Nephron progenitor cell (in vitro differentiated cells): ENCODE measurements at regions not wholly inside any gene's neighbourhood (a gene's known extent, or its start where the extent isn't known, plus 50 kb on each side); places are given as distances from the start of the nearest gene placed in this dataset.

Experiments
- DNase-seq: peaks from one replicate; pipeline ENCODE4 v3.0.0; 2021
- H3K27ac Mint-ChIP-seq: 2 replicates; pipeline ENCODE4 v1.8.0; 2021; ENCODE audit warnings: mild to moderate bottlenecking, moderate library complexity, mixed read lengths
- H3K27me3 Mint-ChIP-seq: 2 replicates; pipeline ENCODE4 v1.8.0; 2021; ENCODE audit warnings: mild to moderate bottlenecking, low read depth, mixed read lengths; ENCODE audit not compliant: poor library complexity
- H3K36me3 Mint-ChIP-seq: 2 replicates; pipeline ENCODE4 v1.8.0; 2021; ENCODE audit warnings: low read depth, mixed read lengths
- H3K4me1 Mint-ChIP-seq: 2 replicates; pipeline ENCODE4 v1.8.0; 2021; ENCODE audit warnings: mixed read lengths
- H3K4me3 Mint-ChIP-seq: 2 replicates; pipeline ENCODE4 v1.8.0; 2021; ENCODE audit warnings: mild to moderate bottlenecking, moderate library complexity, mixed read lengths
- H3K9me3 Mint-ChIP-seq: 2 replicates; pipeline ENCODE4 v1.8.0; 2021; ENCODE audit warnings: mild to moderate bottlenecking, moderate library complexity, mixed read lengths
- TF ChIP-seq, protein P1 (sequence below): fragments of 200-600 bp; sonication (generic); IDR thresholded peaks from 2 replicates; pipeline ENCODE4 v1.5.0; 2021; ENCODE audit warnings: antibody characterized with exemption

DNA sequence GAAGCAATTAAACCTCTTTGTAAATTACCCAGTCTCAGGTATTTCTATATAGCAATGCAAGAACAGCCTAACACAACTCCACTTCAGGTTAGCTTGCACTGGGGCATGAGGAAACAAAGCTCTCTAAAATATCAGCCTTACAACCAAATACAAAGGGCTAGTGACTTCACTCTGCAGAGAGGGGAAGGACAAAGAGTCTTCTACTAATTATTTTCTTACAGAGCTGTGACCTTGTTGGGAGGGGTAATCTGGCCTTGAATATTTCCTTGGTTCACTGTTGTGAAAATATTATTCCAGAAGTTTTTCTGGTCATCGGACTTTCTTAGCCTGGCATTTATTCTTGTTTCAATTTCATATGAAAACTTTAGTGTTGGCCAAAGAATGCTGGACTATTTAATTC lies 334.4 kb upstream of the CTNNB1 start:
- H3K4me3 Mint-ChIP-seq = no peak overlapping the region
- H3K27me3 Mint-ChIP-seq = peaks cover 7% of the 10 kb centered on the region
- H3K4me1 Mint-ChIP-seq = peaks cover 21% of the 10 kb centered on the region
- no peaks in the 10 kb centered on the region for H3K9me3 Mint-ChIP-seq
- TF ChIP-seq, protein P1, sequence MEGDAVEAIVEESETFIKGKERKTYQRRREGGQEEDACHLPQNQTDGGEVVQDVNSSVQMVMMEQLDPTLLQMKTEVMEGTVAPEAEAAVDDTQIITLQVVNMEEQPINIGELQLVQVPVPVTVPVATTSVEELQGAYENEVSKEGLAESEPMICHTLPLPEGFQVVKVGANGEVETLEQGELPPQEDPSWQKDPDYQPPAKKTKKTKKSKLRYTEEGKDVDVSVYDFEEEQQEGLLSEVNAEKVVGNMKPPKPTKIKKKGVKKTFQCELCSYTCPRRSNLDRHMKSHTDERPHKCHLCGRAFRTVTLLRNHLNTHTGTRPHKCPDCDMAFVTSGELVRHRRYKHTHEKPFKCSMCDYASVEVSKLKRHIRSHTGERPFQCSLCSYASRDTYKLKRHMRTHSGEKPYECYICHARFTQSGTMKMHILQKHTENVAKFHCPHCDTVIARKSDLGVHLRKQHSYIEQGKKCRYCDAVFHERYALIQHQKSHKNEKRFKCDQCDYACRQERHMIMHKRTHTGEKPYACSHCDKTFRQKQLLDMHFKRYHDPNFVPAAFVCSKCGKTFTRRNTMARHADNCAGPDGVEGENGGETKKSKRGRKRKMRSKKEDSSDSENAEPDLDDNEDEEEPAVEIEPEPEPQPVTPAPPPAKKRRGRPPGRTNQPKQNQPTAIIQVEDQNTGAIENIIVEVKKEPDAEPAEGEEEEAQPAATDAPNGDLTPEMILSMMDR = no peak
- DNase-seq = no peak
- H3K36me3 Mint-ChIP-seq = no peaks in the 10 kb centered on the region
- no peak overlapping the region for H3K27ac Mint-ChIP-seq

DNA sequence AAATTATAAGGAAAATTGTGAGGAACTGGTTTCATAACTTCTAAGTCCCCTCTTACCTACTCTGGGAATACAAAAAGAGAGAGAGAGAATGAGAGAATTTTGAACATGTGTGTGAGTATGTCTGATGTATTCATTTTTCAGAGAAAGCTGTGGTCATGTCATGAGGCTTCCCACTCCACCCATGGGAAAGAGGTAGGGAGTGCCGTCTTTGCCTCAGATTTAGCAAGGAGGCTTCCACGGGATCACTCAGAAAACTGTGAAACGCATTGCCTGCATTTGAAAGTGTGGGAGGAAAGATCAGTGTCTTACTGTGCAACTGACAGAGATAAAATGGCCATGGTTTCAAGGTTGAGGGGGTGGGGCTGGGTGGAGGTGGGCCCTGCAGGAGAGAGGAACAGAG lies 331.5 kb upstream of the CTNNB1 start:
- H3K4me1 Mint-ChIP-seq = peaks cover 45% of the 10 kb centered on the region

DNA sequence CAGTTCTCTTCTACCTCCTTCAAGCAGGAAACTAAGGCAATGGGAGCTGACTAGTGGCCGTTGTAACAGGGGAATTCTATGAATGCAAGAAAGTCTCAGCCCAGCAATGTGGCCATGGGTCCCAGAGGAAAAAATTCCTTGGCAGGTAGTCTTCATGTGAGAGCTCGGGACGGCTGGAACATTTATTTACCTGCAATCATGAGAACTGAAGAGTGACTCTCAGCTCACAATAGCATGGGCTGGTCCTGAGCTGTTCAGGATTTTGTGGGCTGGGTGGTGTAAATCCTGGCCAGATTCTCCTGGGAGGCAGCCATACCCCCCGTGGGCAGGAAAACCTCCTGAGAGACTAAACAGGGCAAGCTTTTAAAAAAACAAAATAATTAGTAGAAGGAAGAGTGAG lies 330.3 kb upstream of the CTNNB1 start:
- peaks cover 55% of the 10 kb centered on the region for H3K4me1 Mint-ChIP-seq
- TF ChIP-seq, protein P1 = no peak
- H3K27ac Mint-ChIP-seq = peak overlapping the region; percentile 24
- no peak overlapping the region for H3K4me3 Mint-ChIP-seq
- no peaks in the 10 kb centered on the region for H3K9me3 Mint-ChIP-seq
- DNase-seq = no peak
- H3K36me3 Mint-ChIP-seq = no peaks in the 10 kb centered on the region
- peaks cover 5% of the 10 kb centered on the region for H3K27me3 Mint-ChIP-seq

More for the DNA sequence above, 331.5 kb upstream of the CTNNB1 start:
- peak overlapping the region; percentile 49 for H3K27ac Mint-ChIP-seq
- no peaks in the 10 kb centered on the region for H3K9me3 Mint-ChIP-seq
- peaks cover 5% of the 10 kb centered on the region for H3K27me3 Mint-ChIP-seq
- no peak overlapping the region for H3K4me3 Mint-ChIP-seq
- no peaks in the 10 kb centered on the region for H3K36me3 Mint-ChIP-seq
- no peak for DNase-seq
- TF ChIP-seq, protein P1 = no peak

DNA sequence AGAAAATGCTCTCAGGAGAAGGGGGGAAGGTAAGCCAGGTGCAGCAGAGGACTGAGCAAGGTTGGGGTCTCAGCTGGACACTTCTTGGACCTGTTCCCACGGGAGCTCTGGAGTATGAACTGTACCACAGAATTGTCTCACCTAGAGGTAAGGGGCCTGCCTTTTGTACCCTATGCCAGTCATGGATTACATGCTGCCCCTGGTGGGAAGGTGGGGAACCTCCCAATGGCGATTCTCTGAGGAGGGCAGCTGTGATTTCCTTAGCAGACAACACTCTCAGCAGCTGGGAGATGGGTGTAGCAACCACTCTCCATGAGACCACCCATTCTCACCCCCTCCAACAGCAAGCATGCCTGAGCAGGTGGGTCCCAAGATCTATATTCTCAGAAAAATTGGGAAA lies 329.4 kb upstream of the CTNNB1 start:
- Mint-ChIP-seq H3K27me3 (peaks cover 5% of the 10 kb centered on the region), H3K36me3 (no peaks in the 10 kb centered on the region), H3K4me1 (peaks cover 59% of the 10 kb centered on the region), H3K27ac (no peak overlapping the region), H3K4me3 (no peak overlapping the region), H3K9me3 (no peaks in the 10 kb centered on the region)
- DNase-seq = no peak
- TF ChIP-seq, protein P1 = no peak

DNA sequence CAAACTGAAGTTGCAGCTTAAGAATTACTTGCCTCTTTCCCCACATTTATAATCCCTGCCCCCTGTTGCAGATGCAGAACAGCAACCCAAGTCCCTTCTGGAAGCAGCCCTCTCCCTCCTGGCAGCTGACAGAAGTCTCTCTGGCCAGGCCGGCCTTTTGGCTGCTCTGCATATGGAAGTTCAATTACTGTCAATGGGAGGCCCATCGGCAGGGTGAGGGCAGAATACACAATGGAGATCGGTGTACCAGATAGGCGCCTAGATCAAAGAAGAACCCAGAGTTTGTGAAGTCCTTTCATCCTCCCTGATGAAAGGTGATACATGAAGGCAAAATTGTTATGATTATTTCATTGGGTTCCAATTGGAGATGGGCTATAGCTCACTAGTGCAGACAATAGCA lies 327.9 kb upstream of the CTNNB1 start:
- no peaks in the 10 kb centered on the region for H3K9me3 Mint-ChIP-seq
- DNase-seq = no peak
- peaks cover 10% of the 10 kb centered on the region for H3K27me3 Mint-ChIP-seq
- H3K4me1 Mint-ChIP-seq = peaks cover 59% of the 10 kb centered on the region
- TF ChIP-seq, protein P1 = no peak
- H3K27ac Mint-ChIP-seq = no peak overlapping the region
- no peaks in the 10 kb centered on the region for H3K36me3 Mint-ChIP-seq
- no peak overlapping the region for H3K4me3 Mint-ChIP-seq

DNA sequence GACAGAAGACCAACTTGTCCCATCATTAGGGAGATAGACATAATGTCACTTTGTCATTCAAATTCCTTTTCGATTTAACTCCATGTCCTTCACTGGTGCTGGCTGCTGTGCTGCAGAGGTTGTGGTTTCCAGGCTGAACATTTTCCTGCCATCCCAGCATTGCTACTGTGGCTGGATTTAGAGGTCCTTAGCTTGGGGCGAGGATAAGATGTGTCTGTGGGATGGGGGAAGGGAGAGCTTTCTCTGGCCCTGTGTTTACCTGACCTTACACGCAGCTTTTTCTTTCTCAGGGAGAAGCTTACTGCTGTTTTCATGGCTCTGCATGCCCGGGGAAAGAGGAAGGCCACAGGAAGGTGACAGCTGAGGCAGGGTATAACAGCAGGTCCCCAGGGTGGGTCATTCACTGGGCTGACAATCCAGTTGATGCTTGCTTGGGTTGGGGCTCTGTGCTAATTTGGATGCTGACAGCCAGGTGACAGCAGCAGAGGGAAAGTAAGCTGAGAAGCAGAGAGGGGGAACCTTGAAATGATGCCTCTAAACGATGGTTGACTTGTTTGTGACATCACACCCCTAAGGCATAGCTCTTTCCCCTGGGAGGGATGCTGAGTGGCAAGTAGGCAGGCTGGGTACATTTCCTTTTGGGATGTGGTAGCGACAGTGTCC lies 326.9 kb upstream of the CTNNB1 start:
- TF ChIP-seq, protein P1 = no peak
- peak overlapping the region; percentile 32 for H3K4me3 Mint-ChIP-seq
- H3K27ac Mint-ChIP-seq = peak overlapping the region; percentile 83
- H3K4me1 Mint-ChIP-seq = peaks cover 59% of the 10 kb centered on the region
- H3K36me3 Mint-ChIP-seq = no peaks in the 10 kb centered on the region
- H3K9me3 Mint-ChIP-seq = no peaks in the 10 kb centered on the region
- H3K27me3 Mint-ChIP-seq = peaks cover 10% of the 10 kb centered on the region
- no peak for DNase-seq
